HG03558 (cell line): ENCODE measurements at regions not wholly inside any gene's neighbourhood (a gene's known extent, or its start where the extent isn't known, plus 50 kb on each side); places are given as distances from the start of the nearest gene placed in this dataset.

ENCODE experiments used
- ATAC-seq: cut with Tn5 transposase; IDR thresholded peaks from one replicate; pipeline ENCODE4 v1.9.1; 2021; ENCODE audit warnings: moderate number of reproducible peaks; ENCODE audit not compliant: unreplicated experiment; ENCODE audit errors: extremely low read depth

- ATAC-seq, result no peak
These were observed 169.5 kb upstream of the COL8A1 start for GRCh38 chr3:99468918-99469317.

GRCh38 chr3:99467420-99467819 lies 171.0 kb upstream of the COL8A1 start:
- no peak for ATAC-seq

DNA sequence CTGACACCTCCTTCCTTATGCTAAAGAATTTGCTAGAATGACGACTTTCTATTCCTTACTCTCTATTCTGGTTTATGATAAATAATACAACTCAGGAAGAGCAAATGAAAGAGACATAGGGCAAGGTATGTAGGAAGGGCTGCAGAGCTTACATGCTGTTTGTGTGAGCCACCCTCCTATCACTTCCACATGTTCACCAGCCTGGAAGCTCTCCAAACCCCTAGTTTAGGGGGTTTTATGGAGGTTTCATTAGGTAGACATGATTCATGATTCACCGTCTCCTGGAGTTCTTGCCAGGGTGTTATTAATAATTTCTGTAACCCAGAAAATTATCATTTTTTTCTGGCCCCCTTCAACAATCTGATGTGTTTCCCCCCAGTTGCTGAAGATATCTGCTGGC lies 172.1 kb upstream of the COL8A1 start:
- ATAC-seq, result no peak

GRCh38 chr3:99458013-99458412 lies 180.4 kb upstream of the COL8A1 start:
- ATAC-seq, result no peak

GRCh38 chr3:99442599-99442998 lies 195.8 kb upstream of the COL8A1 start:
- ATAC-seq, result no peak

GRCh38 chr3:99439892-99440291 lies 198.5 kb upstream of the COL8A1 start:
- no peak for ATAC-seq

DNA sequence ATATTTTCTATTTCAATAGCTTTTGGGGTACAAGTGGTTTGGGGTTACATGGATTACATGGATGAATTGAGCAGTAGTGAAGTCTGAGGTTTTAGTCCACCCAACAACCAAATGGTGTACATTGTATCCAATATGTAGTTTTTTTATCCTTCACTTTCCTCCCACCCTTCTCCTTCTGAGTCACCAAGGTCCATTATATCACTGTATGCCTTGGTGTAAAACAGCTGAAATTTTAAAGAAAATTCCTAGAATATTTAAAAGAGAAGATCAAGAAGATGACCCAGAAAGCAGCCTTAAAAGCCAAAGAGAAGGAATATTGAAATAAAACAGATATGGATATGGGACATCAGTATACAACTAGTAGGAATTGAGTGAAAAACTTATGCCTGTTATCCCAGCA lies 204.2 kb upstream of the COL8A1 start:
- ATAC-seq, result no peak

DNA sequence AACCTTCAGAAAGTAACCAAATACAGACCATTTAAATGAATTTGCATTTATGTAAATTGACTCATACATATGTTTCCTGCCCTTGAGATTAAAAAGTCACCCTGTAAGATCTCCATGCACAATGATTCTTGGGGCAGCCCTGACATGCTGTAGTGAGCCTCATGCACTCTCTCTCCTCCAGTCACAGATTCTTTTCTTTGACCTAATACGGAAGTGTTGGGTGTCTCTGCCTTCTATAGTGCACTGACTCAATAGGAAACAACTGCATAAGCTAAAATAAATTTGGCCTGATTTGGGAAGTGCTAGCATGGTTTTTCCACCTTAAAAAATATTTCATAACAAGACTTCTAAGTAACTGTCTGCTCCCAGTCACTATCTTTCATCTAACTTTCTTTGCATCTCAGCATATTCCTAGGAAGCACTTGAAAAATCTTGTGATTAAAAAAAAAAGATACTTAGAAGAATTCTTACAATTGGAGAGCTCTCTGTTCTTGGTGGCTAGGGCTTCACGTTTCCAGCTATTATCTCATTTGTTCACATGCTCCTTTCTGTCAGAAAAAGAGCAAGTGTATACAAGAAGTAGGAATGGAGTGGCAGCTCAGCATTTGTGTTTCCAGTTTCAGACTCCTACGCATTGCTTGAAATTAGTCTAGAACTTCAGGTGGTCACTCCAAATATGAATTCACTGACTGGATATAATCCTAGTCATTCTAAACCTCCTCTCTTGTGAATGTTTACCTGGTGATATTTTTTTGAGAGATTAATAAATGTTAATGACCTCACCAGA lies 207.9 kb upstream of the COL8A1 start:
- no peak for ATAC-seq

DNA sequence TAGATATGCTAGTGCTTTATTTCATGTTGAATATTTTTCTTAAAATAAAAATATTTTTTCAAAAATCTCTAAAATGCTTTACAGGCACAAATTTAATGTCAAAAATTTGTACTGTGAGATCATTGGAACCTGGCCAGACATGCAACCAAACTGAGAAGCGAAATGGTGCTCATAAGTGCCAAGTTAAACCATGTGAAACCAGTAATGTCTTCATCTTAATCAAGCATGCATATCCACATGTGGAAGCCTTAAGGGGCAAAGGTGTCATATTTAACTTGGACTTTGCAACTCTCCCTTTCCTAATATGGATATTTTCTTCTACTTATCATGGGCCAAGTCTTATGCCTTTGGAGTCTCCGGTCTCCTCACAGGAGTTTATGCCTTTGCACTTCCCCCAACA lies 208.9 kb upstream of the COL8A1 start:
- no peak for ATAC-seq

GRCh38 chr3:99425930-99426329 lies 212.5 kb upstream of the COL8A1 start:
- ATAC-seq, result no peak

GRCh38 chr3:99419116-99419515 lies 219.3 kb upstream of the COL8A1 start:
- peak; percentile 27 for ATAC-seq

DNA sequence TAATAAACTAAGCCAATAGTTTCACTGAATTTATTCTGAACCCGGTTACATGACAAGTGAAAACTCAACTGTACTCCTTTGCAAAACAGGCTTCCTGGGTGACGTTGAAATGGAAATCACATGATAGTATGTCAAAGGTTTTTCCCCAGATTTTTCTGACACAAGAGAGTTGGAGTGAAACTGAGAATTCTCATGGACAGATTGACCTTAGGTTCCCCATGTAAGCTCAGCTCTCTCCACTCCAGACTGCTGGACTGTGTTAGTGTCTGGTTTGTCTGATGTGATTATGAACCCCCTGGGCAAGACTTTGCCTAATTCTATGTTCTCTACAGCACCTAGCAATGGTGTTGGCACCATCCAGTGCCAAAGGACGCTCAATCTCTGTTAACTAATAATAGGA lies 219.7 kb upstream of the COL8A1 start:
- peak; percentile 82 for ATAC-seq

DNA sequence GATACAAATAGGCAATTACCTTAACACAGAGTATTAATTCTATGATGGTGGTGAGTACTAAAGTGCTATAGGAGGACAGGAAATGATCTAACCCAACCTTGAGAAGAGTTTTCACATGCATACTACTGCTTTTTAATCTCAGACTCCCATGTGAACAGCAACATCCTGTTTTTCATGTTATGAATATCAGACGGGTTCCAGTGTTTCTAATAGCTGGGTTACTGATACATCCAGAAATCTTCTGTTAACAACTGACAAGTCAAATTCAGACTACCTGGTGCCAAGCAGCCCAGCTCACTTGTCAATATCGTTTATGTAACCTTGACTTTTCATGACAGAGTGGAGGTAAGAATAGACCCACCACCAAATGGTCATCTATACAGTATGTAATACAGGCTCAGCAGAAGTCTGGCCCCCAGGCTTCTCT lies 220.2 kb upstream of the COL8A1 start:
- ATAC-seq, result peak; percentile 25

DNA sequence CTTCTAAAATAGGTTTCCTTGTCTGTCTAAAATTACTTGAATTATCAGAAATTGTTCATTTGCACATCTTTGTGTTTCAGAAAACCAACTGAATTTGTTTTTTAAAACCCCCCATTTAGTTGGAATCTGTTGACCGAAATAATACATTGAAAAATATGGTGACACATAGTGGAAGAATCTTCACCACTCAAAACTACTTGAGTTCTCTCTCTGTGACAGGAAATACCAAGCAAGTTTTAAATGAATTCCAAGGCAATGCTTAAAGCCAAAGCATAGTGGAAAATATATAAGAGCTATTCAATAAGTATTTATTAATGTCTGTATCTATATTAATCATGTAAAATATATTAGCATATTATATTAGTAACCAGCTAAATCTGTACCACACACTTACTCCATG lies 224.9 kb upstream of the COL8A1 start:
- ATAC-seq, result no peak

DNA sequence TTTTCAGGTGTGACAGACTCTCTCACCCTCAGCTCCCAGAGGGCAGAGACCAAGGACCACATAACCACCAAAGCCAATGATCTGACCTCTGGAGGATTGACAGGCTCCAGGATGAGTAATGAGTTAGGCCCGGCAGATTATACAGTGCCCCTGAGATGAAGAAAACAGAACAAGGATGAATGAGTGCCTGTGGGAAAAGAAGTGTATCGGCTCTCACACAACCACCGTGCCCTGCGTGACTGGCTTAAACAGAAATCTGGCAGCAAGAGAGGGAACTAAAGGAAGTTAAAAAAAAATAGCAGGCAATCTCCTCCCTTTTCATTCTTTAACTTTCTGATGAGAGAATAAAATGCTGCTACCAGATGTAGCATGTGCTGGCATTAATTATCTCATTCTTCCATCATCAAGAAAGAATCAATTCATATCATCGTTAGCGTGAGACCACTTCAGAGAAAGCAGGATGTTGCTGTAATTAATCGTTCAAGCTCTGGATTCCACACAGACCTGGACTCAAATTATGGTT lies 227.5 kb upstream of the COL8A1 start:
- ATAC-seq, result no peak

- no peak for ATAC-seq
These were observed 228.4 kb upstream of the COL8A1 start for GRCh38 chr3:99409961-99410360.

DNA sequence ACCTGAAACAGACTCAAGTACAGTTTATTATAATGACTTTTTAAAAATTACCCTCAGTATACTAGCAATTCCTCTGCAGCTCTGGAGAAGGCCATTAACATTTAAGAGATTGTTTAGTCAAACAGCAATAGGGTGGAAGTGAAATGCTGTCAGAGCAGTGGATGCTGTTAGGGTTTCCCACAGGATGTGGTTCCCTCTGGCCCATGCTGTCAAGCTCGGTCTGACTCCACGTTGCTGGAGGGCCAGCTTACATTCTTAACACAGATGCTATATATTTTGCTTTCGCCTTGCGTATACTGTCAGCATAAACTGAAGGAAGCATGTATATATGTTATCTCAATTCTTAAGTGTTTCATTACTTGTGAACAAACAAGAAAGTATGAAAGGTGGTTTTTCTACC lies 231.1 kb upstream of the COL8A1 start:
- ATAC-seq, result no peak

DNA sequence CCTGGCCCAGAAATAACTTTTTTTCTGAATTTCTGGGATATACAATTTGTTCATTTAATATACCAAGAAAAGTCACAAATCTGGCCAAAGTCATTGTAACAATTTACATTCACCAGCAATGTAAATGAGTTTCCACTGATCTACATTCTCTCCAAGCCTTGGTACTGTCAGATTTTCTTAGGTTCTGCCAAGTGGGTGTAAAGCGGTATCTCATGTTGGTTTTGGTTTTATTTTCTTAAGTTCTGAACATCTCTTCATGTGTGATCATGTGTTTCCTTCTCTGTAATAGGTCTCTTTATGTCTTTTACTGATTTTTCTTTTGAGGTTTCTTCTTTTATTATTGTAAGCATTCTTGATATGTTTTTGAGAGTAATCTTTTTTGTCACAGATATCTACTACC lies 235.6 kb upstream of the COL8A1 start:
- no peak for ATAC-seq

- no peak for ATAC-seq
These were observed 238.0 kb upstream of the COL8A1 start for GRCh38 chr3:99400352-99400751.

DNA sequence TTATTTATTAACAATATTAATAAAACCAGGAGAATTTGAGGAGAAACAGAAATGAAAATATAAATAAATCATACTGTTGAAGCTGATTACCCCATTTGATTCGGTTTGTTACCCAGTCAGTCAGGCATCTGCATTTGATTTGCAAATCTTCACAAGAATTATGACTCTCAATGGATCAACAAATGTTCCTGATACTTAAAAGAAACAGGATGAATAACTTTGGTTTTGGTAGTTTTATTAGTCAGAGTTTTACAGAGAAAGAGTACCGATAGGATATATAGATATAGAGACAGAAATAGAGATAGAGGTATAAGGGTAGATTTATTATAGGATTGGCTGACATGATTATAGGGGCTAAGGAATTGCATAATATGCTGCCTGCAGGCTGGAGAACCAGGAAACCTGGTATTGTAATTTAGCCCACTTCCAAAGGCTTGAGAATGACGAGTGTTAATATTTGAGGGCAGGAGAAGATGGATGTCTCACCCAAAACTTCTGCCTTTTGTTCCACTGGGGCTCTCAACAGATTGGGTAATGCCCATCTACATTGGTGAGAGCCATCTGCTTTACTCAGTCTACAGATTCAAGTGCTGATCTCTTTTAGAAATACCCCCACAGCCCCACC lies 241.6 kb upstream of the COL8A1 start:
- ATAC-seq, result no peak

DNA sequence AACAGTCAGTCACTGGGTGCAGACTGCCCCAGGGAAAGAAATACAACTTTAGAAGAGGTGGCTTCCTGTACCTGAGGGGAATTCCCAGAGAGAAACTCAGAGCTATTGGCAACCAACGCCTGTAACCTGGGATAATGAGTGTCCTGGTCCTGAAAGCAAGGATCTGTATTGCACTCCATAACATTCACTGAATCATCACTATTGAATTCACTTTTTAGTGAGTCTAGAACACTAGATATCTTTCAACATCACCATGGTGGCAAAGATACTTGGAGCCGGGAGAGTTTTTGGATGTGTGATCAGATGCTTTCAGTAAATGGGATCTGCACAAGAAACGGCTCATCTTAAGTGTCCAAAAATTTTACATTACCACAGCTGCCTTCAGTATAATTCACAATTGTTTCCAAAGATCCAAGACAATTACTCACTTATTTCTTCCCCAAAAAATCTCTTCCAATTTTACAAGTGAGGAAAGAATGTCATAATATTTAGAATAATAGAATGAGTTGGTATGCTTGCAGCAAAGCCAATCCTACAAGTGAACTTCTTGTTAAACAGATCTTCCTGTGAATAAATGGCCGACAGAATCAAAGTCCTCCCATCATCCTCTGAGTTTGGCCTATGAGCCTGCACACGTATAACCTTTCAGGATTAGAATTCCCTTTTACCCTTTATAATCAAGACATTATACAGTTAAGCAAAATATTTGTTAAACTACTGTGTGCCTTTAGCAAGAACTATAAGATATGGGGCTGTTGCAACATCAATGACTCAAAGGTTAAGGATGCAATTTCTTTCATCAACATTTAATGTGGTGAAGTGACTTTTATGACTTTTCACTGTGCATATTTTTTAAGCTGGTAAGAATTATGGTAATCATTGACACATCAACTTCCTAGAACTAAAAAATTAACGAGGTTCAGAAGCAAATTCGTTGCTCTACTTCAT lies 243.3 kb upstream of the COL8A1 start:
- ATAC-seq, result no peak
